ENCODE measurements at regions not wholly inside any gene's neighbourhood (a gene's known extent, or its start where the extent isn't known, plus 50 kb on each side); places are given as distances from the start of the nearest gene placed in this dataset.
"Not testable (repeated sequence)": the region's sequence is repeated elsewhere in the genome, so short reads cannot be mapped to it uniquely, and the experiment has no call there.

- DNase-seq = no peak
Measured at GRCh38 chr2:13770279-13770678, 862.2 kb upstream of the LRATD1 start.

DNA sequence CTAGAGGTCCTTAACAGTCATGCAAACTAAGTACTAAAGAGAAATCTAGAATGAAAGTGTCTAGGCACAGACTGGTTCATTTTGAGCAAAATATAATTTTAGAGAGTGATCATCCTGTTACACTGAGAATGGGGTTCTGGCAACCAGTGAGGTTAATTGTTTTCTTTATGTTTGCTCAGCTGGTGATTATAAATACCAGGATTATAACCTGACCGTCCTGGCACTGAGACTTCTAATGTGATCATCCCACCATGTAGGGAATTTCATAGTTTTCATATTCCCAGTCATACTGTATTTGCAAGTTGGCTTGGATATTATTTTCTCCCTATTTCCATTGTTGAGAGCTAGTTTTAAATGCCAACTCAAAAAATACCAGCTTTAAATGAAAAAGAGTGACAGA, 852.5 kb upstream of the LRATD1 start:
- DNase-seq = no peak

DNA sequence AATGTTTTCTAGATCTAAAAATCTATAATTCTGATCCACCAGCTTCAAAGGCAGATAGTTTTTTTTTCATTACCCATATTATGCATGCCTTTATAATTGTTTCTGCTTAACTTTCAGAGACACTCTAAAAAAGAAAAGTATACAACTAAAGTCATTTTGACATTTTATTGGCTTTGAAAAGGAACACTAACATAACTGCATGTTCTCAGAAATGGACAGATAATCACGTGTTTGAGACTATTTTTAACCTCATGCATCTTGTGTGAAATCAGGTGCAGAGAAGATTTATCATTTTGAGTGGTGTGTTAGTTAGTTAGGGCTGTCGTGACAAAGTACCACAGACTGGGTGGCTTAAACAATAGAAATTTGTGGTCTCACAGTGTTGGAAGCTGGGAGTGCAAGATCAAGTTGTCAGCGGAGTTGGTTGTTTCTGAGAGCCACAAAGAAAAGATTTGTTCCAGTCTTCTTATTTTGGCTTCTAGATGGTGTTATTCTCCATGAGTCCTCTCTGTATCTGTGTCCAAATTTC, 841.4 kb upstream of the LRATD1 start:
- DNase-seq = no peak

- DNase-seq = no peak
Measured at GRCh38 chr2:13806539-13806938, 826.0 kb upstream of the LRATD1 start.

DNA sequence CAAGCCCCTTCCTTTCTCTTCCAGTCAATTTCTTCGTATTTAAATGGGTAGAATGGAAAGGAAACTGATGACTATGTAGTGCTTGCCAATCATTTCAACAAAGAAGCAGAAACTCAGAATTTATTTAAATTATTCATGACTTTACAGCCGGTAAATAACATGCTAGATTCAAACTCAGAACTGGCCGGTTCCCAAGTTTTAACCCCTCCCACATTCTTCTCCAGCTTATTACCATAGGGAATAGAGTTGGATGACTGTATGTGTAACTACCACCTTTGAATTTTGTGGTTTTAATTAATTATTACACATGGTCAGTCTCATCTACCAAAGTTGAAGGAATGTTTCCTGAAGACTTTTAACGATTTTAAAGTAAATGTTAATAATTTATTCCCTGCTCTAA, 819.3 kb upstream of the LRATD1 start:
- no peak for DNase-seq

DNA sequence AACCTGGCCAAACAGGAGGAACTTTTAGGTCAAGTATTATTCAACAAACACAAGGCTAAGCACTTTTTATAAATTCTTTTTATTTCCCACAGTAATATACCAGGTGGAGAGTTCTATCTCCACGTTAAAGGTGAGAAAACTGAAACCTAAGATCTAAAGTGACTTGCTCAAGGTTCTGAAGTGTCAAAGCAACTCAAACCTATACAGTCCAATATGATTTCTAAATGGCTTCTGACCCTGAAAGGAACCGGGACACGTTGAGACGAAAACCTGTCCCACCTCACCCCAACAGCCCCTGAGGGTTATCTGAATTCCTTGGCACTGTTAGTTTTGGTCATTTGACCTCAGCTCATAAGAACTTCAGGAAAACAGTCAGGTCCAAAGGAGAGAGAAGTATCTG, 814.5 kb upstream of the LRATD1 start:
- DNase-seq = no peak

- DNase-seq = no peak
Measured at GRCh38 chr2:13819896-13820295, 812.6 kb upstream of the LRATD1 start.

DNA sequence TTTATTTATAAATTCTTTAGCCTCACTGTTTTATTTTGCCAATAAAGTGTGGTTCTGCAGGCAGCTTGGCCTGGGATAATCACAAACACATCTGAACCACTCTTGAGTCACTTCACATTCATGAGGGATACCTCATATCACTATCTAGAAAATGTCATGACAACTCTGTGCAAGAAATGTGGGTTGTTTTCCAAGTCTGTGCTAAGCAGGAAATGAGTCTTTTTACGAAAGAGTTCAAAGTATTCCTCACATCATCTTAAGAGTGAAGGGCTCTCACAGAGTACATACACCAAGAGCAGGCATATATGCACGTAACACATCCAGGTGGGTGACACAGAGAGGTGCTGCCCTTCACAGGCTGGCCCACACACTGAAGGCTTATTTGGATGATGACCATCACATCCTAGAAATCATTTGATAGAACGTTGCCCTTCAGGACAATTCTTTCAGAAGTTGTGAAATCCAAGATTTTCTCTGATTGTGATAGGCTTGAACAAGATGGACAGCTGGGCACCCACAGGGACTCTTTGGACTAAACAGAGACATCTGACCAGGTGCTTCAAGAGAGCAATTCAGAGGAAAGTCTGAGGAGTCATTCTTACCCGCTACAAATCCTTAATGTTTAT, 811.1 kb upstream of the LRATD1 start:
- no peak for DNase-seq

GRCh38 chr2:13822365-13822764, 810.2 kb upstream of the LRATD1 start:
- DNase-seq = no peak

GRCh38 chr2:13826314-13826853, 806.1 kb upstream of the LRATD1 start:
- no peak for DNase-seq

- no peak for DNase-seq
Measured at GRCh38 chr2:13858626-13859025, 773.9 kb upstream of the LRATD1 start.

DNA sequence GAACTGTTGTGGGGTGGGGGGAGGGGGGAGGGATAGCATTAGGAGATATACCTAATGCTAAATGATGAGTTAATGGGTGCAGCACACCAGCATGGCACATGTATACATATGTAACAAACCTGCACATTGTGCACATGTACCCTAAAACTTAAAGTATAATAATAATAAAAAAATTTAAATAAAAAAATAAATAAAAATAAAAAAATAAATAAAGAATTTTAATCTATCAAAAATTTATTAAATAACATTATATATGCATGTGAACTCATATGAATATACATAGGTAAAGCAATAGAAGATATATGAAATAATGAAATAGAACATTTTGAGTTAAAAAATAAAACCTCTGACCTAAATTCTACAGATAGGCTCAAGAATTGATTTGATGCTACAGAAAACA, 764.2 kb upstream of the LRATD1 start:
- DNase-seq = not testable (repeated sequence)

- no peak for DNase-seq
Measured at GRCh38 chr2:13876491-13877037, 756.0 kb upstream of the LRATD1 start.

DNA sequence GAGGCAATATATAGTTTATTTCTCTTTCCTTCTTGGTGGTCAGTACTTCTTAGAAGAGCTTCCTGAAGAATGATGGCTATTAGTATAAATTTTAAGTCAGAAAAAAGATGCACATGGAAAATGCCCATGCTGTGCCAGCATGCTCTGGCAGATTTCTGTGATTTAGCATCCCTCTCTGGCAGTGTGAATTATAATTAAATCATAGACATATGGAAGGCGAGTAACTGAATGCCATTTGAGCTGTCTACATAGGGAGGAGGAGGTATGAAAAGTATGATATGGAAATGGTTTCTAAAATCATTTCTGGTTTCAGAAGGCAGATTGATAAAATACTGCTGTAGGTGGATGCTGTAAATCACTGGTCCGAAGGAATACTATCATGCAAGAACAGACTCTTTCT, 754.9 kb upstream of the LRATD1 start:
- no peak for DNase-seq

DNA sequence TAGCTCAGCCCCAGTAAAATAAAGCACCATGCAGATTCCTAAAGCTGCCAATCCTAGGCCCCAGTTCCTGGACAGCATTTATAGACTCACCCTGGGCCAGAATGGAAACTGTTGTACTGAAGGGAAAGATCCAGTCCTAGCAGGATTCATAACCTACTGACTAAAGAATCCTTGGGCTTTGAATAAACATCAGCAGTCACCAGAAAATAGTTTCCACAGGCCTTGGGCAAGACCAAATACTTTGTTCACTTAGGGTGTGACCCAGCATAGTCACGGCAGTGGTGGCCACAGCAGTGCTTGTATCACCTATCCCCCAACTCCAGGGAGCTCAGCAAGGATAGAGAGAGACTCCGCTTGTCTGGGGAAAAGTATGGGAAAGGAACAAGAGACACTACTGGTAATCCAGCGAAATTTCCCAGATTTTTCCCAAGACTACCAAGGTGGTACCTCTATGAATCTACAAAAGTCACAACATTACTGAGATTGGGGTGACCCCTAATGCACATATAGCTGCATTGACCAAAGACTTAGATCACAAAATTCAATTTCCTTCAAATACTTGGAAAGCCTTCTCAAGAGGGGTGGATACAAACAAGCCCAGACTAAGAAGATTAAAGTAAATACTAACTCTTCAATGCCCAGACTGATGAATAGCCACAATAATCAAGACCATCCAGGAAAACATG, 748.1 kb upstream of the LRATD1 start:
- DNase-seq = no peak

DNA sequence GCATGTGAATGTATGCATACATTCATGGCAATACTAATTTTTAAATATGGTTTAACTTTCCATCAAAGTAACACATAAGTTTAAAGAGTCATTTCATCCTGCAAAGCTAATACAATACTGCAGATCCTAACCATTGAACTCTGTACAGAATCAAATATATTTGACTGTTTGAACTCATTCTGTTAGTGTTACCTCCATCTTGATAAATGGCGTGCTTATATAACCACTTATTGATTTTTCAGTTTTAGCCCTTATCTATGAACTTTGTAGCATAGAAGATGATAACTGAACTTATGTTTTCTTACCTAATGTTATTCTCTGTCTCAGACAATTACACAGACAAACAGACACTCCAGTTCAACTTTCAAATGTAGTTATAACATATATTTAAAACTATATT, 731.0 kb upstream of the LRATD1 start:
- no peak for DNase-seq

- DNase-seq = no peak
Measured at GRCh38 chr2:13905831-13906230, 726.7 kb upstream of the LRATD1 start.

DNA sequence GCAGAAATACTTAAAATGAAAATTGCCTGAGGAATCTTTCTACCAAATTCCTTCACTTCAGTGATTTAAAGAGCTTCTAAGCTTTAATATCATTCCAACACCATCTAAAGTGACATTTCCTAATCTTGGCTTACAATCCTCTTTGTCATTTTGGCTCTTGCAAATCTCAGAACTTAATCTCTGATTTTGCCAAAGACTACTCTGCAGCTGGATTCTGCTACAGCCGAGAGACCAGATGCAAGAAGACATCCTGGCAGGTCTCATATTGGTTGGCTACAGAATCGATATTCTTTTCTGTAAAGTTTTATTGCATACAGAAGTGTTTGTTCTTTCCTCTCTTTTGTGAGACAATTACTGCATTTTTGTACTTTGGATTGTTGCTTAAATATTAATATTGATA, 716.5 kb upstream of the LRATD1 start:
- DNase-seq = no peak

DNA sequence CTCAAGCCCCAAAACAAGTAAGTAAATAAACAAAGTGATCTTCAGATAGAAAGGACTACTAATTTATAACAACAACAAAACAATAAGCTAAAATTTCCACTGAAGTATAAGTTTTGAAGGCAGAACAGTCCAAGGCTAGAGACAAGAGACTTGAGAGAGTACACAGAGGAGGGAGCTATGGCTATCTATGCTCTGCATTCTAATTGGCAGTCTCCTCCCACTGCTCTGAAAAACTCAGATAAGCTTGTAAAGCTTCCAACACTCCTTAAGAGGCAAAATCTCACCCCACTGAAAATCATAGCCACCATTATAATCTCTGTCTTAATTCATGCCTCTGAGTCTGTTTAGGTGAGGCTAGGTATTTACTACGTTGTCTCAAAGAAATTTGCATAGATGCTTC, 714.6 kb upstream of the LRATD1 start:
- no peak for DNase-seq

- no peak for DNase-seq
Measured at GRCh38 chr2:13919981-13920382, 712.5 kb upstream of the LRATD1 start.

GRCh38 chr2:13921245-13921644, 711.3 kb upstream of the LRATD1 start:
- no peak for DNase-seq

DNA sequence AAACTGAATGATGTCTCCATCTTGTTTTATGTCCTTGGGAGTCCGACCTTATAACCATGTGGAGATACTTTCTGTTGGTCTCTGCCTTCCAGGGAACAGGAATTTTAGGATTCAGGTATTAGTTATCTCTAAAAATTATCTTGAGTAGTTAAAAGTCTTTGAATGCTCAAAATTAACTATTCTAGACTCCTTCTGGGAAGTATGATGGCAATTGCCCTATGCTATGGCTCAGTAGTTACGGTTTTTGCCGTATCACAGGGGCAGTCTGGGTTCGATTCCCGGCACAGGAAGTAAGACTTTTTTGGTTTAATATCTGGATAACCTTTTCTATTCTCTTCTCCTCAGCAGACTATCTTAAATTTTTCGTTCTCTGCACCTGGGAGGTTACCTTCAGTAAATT, 708.7 kb upstream of the LRATD1 start:
- no peak for DNase-seq

GRCh38 chr2:13942111-13942510, 690.4 kb upstream of the LRATD1 start:
- no peak for DNase-seq

- no peak for DNase-seq
Measured at GRCh38 chr2:13950761-13951160, 681.8 kb upstream of the LRATD1 start.
